ENCODE measurements at regions not wholly inside any gene's neighbourhood (a gene's known extent, or its start where the extent isn't known, plus 50 kb on each side); places are given as distances from the start of the nearest gene placed in this dataset.

DNA sequence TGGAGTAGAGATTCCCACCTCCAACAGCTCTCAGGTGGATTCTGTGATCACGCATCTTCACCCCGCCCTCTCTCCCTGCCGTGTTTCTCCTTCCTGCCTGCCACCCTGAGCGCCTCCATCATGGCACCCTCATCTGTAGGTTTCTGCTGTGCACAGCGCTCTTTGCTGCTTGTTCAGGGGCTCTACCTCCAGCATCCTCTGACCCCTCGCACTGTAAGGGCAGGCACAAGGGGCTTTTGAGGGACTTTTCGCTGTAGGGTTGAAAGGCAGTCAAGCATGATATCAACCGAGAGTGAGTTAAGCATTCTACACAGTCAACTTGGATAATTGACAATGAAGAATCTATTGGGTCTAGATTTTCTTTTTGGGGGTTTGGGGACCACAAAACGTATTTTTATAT lies 99.1 kb upstream of the GREM2 start:
- TF ChIP-seq, protein P1, sequence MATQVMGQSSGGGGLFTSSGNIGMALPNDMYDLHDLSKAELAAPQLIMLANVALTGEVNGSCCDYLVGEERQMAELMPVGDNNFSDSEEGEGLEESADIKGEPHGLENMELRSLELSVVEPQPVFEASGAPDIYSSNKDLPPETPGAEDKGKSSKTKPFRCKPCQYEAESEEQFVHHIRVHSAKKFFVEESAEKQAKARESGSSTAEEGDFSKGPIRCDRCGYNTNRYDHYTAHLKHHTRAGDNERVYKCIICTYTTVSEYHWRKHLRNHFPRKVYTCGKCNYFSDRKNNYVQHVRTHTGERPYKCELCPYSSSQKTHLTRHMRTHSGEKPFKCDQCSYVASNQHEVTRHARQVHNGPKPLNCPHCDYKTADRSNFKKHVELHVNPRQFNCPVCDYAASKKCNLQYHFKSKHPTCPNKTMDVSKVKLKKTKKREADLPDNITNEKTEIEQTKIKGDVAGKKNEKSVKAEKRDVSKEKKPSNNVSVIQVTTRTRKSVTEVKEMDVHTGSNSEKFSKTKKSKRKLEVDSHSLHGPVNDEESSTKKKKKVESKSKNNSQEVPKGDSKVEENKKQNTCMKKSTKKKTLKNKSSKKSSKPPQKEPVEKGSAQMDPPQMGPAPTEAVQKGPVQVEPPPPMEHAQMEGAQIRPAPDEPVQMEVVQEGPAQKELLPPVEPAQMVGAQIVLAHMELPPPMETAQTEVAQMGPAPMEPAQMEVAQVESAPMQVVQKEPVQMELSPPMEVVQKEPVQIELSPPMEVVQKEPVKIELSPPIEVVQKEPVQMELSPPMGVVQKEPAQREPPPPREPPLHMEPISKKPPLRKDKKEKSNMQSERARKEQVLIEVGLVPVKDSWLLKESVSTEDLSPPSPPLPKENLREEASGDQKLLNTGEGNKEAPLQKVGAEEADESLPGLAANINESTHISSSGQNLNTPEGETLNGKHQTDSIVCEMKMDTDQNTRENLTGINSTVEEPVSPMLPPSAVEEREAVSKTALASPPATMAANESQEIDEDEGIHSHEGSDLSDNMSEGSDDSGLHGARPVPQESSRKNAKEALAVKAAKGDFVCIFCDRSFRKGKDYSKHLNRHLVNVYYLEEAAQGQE (IDR thresholded peaks at IDR 0.05; ENCODE audit: insufficient read depth in 1 of 2, low read depth in 2 of 2, low read length in 2 of 2), result no peak
- TF ChIP-seq POLR2AphosphoS5 (IDR thresholded peaks at IDR 0.05; ENCODE audit: low read depth, low read length) (no peak), SIN3A (IDR thresholded peaks at IDR 0.05; ENCODE audit: borderline replicate concordance, insufficient read depth, low read length) (no peak), FOXP2 (optimal IDR thresholded peaks at IDR 0.05; ENCODE audit: borderline replicate concordance, extremely low read depth, extremely low read length, insufficient read depth) (no peak), TAF1 (IDR thresholded peaks at IDR 0.05; ENCODE audit: borderline replicate concordance, insufficient read depth, low read length) (no peak)

DNA sequence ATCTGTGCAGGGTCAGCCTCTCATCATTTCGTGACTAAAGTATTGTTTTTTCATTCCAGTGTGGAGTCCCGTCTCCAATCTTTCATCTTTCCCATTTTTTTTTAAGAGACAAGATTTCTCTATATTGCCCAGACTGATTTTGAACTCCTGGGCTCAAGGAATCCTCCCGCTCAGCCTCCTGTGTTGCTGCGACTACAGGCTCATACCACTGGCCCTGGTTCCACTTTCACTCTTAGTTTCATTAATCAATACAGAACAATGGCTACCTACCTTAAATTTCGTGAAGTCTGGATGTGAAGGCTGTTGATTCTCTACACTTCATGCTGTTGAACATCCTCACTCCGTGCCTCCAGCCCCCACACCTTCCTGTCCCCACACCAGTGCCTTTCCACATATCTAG lies 97.7 kb upstream of the GREM2 start:
- TF ChIP-seq SIN3A (IDR thresholded peaks at IDR 0.05; ENCODE audit: borderline replicate concordance, insufficient read depth, low read length), result no peak
- no peak for TF ChIP-seq POLR2AphosphoS5 (IDR thresholded peaks at IDR 0.05; ENCODE audit: low read depth, low read length)
- no peak for TF ChIP-seq TAF1 (IDR thresholded peaks at IDR 0.05; ENCODE audit: borderline replicate concordance, insufficient read depth, low read length)
- TF ChIP-seq, protein P1 (IDR thresholded peaks at IDR 0.05; ENCODE audit: insufficient read depth in 1 of 2, low read depth in 2 of 2, low read length in 2 of 2), result no peak
- TF ChIP-seq FOXP2 (optimal IDR thresholded peaks at IDR 0.05; ENCODE audit: borderline replicate concordance, extremely low read depth, extremely low read length, insufficient read depth), result no peak

DNA sequence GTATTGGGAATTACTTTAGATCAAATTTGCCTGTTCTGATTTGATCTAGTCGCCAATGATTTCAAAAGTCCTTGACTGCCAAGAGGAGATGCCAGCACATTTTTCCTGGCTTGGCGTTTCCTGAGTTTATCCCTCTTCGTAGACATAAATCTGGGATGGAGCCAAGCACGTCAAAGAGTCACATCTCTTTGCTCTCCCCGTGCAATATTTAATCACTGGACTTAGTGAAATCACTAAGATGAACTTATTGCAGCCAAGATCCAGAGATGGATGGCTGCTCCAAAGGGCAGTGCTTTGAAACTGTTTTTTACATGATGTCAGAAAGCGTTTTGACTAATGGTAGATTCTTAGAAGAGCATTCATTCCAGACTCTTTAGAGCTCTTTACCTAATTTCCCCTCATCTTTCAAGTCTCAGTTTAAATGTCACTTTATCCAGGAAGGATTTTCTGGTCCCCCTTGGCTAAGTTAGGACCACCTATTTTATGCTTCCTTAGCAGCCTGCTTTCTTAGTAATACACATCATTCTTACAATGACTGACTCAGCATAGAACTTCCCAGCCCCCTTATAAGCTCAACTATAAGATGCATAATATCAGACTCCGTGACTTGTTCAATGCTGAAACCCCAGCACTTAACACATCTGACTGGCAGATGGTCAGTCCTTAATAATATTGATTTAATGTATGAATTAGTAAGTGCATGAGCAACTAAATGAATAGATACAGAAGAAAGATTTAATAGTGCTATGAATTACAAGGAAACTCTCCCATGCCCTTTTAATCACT lies 94.4 kb upstream of the GREM2 start:
- TF ChIP-seq, protein P1 (IDR thresholded peaks at IDR 0.05; ENCODE audit: insufficient read depth in 1 of 2, low read depth in 2 of 2, low read length in 2 of 2), result no peak
- no peak for TF ChIP-seq POLR2AphosphoS5 (IDR thresholded peaks at IDR 0.05; ENCODE audit: low read depth, low read length)
- no peak for TF ChIP-seq FOXP2 (optimal IDR thresholded peaks at IDR 0.05; ENCODE audit: borderline replicate concordance, extremely low read depth, extremely low read length, insufficient read depth)
- TF ChIP-seq TAF1 (IDR thresholded peaks at IDR 0.05; ENCODE audit: borderline replicate concordance, insufficient read depth, low read length), result no peak
- TF ChIP-seq SIN3A (IDR thresholded peaks at IDR 0.05; ENCODE audit: borderline replicate concordance, insufficient read depth, low read length), result no peak

DNA sequence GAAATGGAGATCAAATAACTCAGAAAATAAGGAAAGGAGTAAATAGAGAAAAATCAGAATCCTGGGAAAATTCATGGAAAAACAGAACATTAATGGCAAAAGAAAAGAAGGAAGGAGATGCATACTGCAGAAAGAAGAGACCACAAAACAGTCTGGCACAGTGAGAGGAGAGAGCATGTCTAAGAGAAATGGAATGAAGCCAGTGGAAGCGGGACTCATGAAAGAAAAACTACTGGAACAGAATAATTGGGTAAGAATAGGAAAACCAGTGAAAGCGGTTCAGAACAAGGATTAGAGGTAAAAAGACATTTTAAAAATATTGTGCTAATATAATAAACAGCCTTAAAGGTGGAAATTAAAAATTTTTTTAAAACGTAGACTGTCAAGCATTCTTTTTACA lies 93.6 kb upstream of the GREM2 start:
- TF ChIP-seq SIN3A (IDR thresholded peaks at IDR 0.05; ENCODE audit: borderline replicate concordance, insufficient read depth, low read length) (no peak), POLR2AphosphoS5 (IDR thresholded peaks at IDR 0.05; ENCODE audit: low read depth, low read length) (no peak)

DNA sequence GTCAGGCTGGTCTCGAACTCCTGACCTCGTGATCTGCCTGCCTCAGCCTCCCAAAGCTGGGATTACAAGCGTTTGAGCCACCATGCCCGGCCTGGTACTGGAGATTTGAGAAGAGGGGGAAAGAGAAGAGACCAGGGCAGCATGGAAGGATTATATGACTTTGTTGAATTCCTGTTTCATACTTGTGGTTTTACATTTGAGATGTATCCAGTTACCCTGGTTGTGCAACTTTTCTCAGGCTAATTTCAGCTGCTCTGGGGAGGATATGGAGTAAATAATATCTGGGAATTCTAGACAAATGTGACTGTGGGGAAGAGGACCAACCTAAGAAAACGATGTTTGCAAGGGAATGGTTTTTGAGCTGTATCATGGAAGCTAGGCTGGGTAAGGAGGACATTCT lies 89.5 kb upstream of the GREM2 start:
- TF ChIP-seq POLR2AphosphoS5 (IDR thresholded peaks at IDR 0.05; ENCODE audit: low read depth, low read length), result no peak
- no peak for TF ChIP-seq TAF1 (IDR thresholded peaks at IDR 0.05; ENCODE audit: borderline replicate concordance, insufficient read depth, low read length)
- no peak for TF ChIP-seq SIN3A (IDR thresholded peaks at IDR 0.05; ENCODE audit: borderline replicate concordance, insufficient read depth, low read length)
- no peak for TF ChIP-seq FOXP2 (optimal IDR thresholded peaks at IDR 0.05; ENCODE audit: borderline replicate concordance, extremely low read depth, extremely low read length, insufficient read depth)
- TF ChIP-seq, protein P1 (IDR thresholded peaks at IDR 0.05; ENCODE audit: insufficient read depth in 1 of 2, low read depth in 2 of 2, low read length in 2 of 2), result no peak

Measured in PFSK-1 (cell line).